PC-9 (cell line): ENCODE measurements at regions not wholly inside any gene's neighbourhood (a gene's known extent, or its start where the extent isn't known, plus 50 kb on each side); places are given as distances from the start of the nearest gene placed in this dataset.

Experiments
- CTCF ChIP-seq: fragments of 200-600 bp; sonication (generic); conservative IDR thresholded peaks from 2 replicates; pipeline ENCODE4 v1.6.1; 2017; ENCODE audit warnings: mixed run types, antibody characterized with exemption, mild to moderate bottlenecking, moderate library complexity
- EZH2 ChIP-seq: fragments of 200-600 bp; sonication (generic); IDR thresholded peaks from 2 replicates; pipeline ENCODE4 v1.8.0; 2017; ENCODE audit warnings: antibody characterized with exemption, low read depth

DNA sequence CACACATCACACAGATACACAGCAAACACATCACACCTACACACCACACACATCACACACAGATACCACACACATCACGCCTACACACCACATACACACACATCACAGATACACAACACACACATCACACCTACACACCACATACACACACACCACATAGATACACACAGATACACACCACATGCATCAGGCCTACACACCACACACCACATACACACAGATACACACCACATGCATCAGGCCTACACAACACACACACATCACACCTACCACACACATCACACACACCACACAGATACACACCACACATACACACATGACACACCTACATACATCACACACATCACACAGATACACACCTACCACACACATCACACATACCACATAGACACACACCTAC lies 158.8 kb downstream of the NDUFA10 start:
- no peak for TF ChIP-seq CTCF
- no peak for TF ChIP-seq EZH2
